GM19372 (cell line): ENCODE measurements at regions not wholly inside any gene's neighbourhood (a gene's known extent, or its start where the extent isn't known, plus 50 kb on each side); places are given as distances from the start of the nearest gene placed in this dataset.

Experiments used
- ATAC-seq: cut with Tn5 transposase; IDR thresholded peaks from one replicate; pipeline ENCODE4 v1.9.1; 2021; ENCODE audit warnings: mild to moderate bottlenecking, low read depth, moderate library complexity; ENCODE audit not compliant: unreplicated experiment

DNA sequence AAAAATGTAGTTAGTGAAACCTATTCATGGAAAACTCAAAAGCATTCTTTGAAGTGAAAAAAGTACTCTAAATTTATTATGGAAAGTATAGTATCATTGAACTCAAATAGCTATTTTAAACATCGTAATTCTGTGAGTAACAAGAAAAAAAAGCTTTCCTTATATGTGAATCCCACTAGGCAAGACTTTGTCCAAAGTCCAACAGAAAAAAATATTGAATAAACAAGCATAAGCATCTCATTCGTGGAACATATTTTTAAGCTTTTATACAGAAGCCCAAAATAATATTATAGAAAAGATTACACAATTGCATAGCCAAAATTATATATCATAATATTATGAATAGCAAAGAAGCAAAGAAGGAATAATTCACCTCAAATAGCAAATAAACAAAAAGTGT, 79.4 kb upstream of the IFNE start:
- no peak for ATAC-seq

DNA sequence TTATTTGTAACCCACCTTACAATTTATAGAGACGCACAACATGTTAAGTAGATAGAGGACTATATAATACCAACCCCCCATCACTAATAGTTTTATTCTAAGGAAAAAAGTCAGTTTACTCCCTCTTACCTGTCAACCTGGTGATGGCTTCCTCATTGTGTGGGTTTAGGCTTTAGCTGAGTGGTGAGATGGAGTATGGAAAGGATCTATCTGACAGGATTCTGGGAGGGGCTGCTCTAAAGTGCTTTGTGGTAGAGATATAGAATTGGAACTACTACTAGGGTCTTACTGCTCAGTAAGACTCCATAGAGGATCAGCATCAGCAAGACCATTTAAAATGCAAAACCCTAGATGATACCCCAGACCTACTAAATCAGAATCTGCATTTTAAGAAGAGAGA, 82.1 kb upstream of the IFNE start:
- no peak for ATAC-seq

DNA sequence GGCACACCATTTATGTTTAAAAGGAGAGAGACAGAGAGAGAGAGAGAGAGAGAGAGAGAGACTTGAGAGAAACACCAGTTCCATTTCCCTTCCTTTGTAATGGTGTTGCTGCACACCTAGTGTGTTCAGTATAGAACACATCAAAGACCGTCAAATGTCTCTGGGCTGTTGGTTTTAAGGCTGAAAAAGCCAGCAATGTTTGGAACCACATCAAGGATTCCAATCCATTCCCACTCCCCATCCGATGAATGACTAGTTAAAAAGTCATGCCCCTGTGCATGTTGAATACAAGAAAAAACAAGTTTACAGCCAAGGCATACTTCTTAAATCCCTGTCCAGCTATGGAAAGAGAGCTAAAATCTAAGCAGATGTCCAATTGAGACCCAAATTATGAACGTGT, 83.0 kb upstream of the IFNE start:
- no peak for ATAC-seq

DNA sequence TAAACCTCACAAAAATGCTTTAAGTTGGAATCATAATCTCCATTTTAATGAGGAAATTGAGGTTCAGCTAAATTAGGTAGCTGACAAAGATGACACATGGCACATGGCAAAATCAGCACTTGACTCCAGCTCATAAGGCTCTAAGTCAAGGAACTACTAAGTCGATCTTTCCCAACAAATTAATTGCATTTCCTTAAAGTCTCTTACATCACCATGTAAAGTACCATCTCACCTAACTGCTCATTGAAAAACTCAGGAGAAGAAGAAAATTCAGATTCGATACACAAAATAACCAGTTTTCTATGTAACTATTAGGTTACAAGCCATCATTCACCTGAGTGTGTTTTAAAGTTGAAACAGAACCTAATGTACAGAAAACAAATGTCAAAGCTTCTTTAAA, 85.8 kb upstream of the IFNE start:
- no peak for ATAC-seq

DNA sequence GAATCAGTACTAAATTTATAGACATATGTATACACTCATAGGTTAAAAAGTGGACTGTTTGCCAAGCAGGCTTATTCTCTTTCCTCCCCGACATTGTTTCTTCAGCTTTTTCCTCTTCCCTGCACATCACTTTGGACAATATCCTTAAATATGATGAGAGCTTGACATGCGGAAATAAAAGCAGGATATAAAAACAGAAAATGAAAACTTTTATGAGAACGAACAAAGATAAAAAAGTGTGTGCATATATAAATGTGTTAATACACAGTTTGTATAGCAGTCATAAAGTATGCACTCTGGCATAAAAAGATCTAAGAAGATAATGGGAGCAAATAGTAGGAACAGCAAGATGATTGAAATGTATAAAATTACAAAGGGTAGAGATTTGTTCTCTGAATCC, 86.4 kb upstream of the IFNE start:
- no peak for ATAC-seq

DNA sequence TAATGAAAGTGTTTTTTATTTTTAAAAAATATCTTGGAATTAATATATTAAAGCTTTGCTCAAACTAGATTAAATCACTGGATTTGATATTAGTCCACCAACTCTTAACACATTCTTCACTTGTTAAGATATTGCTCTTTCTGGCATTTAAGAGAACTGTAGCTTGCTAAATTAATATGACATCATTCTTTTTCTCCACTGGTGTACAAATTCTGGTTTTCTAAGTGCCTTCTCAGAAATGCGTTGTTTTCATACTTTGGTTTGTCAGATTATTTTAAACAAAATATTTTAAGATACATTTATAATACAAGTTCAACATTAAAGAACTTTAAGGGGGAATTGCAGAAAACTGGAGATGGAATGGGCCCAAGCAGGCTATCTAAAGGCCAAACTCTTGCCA, 87.6 kb upstream of the IFNE start:
- ATAC-seq: no peak

DNA sequence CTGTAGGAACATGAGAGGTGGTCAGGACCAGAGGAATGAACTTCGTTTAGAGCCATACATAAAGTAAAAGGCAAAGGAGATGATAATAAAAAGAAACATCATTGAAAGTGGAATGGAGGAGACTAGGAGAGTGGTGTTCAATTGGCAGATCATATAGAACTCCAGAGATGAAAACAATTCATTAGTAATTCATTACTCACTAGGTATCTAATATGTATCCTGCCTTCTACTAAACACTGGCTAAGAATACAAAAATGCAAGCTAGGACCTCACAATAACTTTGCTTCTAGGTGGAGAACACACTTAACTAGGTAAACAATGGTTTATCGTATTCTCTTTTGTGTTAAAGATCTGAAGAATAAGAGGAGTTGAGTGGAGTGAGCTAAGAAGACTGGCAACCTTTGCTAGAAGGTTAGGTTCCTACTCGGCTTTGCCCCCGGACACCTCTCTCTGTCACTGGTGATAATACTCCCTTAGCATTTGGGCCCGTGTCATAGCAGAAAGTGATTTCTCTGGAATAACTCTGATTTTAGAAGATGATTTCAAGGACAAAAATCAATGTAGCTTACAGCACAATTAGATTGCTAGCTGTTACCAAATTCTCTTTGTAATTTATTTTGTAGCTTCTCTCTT, 88.6 kb upstream of the IFNE start:
- ATAC-seq: no peak

DNA sequence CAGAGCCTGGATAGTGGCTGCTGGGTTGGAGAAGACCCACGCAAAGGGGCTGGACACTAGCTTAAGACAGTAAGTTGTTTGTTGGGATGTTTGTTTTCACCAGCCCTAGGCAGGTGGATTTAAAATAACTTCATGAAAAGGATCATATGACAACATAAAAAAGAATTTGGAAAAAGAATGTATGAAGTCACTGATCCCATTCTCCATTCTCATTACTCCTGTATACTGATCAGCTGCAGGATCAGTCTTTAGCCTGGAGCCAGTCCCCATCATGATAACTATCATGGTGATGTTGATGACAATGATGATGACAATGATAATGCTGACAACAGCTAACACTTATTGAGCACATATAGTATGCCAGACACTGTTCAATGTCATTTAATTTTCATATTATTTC, 92.1 kb upstream of the IFNE start:
- no peak for ATAC-seq

DNA sequence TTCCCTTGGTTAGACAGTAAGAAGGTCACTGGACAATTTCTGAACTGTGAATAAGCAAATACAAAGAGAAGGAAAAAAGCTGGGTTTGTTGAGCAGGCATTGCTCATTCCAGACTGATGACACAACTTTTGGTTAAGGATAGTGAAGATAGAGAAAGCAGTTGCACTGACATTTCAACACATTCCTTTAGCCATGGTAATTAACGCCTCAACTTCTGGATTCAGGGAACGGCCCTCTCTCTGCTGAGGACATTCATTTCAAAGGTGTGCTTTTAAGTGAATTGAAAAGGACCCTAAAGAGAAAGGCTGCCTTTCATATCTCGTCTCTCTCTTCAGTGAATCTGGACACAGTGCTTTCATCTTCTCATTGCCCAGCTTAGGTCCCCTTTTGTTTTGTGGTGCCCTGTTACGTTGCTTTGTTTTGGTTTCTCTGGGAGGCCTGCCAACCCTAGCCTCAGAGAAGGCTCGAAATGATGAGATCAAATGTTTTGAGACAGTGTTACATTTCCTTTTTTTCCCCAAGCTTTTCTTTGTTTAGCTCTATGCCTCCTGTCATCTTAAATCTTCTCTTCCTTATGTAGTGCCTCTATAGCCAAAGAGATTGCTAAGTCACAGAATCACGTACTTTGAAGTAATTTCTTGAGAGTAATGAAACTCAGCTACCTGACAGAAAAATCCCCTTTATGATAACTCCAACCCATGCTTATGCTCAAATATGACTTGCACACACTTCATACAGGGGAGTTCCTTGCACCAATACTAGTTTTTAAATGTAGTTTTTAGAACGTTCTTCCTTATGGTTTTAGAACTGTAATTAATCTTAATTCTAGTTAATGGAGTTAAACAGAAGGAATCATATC, 94.4 kb upstream of the IFNE start:
- no peak for ATAC-seq

DNA sequence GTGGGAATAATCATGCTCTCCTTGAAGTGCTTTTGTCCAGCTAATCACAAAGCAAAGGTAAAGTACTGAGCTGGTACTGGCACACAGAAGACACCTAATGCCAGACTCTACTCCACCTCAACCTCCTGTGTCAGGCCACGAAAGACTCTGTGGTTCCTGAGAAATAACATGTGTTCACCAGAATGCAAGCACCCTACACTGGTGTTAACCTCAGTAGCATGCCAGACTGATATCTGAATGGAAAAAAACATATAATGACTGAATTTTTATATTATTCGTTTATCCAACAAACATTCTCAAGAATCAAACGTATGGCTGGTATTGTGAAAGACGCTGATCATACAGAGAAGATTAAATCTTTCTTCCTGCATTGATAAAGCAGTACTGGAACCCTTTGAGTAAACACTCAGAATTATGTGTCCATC, 97.1 kb upstream of the IFNE start:
- no peak for ATAC-seq

DNA sequence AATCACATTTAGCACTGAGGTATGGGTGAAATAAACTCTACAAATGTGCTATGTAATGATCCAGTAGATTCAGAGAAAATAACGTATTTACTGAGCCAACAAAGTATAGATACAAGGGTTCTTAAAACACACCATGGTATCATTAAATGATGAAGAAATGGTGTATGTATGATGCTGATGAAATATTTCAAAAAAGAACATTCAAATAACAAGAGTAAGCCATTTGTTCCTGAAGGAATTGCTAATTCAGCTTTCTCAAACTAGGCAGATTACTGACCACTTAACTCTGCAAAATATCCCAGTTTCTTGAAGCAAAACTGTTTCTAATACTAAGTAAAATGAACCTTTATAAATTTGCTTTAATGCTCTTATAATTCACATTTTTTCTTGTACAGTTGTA, 97.6 kb upstream of the IFNE start:
- no peak for ATAC-seq

DNA sequence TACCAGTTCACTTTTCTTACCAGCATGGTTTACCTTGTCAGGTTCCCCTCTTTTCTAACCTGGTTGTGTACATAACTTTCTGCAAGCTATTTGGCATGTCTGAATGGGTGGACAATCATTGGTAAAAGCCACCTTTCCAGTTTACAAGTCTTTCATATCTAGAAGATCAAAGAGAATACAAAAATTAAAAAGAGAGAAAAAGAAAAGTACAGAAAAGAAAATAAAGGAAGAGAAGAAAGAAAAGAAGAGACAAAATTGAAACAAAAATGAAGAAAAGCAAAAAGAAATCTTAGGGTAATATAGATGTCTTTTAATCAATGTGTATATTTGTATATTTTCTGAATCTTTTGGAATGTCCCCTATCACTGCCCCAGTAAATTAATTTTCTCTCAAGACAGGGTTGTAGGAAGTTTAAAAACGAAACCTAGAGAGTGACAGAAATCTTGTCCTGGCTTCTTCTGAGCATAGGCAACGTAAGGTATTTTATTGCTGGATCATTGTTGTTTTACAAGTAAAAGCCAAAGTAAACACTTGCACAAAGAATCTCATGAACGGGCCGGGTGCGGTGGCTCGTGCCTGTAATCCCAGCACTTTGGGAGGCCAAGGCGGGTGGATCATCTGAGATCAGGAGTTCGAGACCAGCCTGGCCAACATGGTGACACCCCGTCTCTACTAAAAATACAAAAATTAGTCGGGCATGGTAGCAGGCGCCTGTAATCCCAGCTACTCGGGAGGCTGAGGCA, 98.7 kb upstream of the IFNE start:
- no peak for ATAC-seq

DNA sequence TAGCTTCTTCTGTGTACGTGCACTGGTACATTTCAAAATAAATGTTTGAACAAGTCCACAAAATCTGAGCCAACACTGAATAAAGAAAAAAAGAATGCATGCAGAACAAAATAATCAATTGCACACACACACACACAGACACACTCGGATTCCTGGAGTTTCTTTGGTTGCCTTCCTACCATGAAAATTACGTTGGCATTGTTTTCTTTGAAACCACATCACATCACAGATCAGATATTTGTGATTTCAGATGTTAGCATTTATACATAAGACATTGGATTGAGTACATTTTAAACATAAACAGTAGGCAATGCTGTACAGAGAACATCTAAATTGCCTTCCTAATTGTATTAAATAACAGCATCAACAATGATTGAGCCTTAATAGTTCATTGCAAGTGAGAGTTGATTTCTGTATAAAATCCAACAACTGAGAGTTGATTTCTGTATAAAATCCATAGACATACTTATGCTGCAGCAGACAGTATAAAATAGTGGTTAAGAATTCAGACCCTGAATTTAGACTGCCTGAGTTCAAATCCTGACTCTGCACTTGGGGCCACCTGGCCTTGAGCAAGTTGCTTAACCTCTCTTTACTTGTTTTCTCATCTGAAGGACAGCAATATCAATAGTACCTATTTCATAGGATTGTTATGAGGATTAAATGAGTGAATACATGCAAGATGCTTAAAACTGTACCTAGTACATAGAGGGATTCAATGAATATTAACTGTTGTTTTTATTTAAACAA, 101.7 kb upstream of the IFNE start:
- no peak for ATAC-seq

DNA sequence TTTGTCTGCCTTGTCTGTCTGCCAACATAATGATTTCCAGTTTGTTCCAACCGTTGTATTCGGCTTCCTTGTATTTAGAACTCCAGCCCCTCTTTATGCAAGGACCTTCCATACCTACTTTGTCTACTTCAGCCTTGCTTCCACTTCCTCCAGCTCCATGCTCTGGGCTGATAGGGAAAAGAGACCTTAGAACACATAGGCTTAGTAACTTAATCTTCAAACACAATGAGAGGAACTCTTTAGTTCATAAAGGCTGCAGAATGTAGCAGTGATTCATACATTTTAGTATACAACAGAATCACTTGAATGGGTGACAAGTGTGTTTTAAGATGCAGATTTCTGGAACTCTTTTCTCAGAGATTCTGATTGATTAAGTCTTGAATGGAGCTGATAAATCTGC, 102.8 kb upstream of the IFNE start:
- ATAC-seq: no peak

DNA sequence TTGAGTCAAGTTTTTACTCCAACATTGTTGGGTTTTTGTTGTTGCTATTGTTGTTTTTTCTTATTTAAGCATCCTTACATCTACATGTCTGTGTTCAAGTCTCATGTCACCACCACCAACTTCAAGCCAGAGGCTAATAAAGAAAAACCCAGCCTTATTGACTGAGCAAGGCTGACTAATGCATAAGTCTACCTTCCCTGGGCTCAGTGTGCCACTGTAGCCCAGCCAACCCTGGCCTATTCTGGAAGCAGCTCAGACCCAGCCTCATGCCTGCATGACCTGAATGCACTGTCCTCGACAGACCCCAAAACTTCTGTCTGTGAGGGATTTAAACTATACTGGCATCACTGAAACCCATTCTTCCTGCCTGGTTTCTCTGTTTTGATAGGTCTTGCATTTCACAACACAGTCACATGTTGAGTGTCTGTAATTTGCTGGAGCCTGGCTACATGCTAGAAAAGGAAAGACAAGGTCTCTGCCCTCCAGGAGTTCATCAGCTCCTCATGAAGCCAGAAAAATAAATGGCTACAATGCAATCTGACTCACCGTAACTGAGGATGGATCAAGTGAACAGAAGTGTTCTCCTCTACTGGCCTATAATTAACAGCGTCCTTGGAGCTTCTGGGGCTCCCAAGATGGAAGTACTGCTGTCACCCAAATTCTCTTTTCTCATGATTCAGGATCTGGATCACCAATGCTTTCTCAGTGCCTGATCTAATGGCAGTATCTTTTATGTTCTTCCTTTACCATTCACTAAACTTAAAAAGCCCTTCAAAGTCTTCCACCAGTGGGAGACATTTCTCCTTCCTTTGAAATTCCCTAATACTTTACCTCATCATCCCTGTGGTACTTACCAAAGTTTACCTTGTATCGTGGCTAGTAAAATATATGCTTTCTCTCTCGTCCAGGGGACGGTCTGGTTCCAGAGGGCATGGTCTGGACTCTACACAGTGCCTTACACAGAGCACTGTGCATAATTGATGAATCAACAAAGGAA, 103.9 kb upstream of the IFNE start:
- no peak for ATAC-seq

DNA sequence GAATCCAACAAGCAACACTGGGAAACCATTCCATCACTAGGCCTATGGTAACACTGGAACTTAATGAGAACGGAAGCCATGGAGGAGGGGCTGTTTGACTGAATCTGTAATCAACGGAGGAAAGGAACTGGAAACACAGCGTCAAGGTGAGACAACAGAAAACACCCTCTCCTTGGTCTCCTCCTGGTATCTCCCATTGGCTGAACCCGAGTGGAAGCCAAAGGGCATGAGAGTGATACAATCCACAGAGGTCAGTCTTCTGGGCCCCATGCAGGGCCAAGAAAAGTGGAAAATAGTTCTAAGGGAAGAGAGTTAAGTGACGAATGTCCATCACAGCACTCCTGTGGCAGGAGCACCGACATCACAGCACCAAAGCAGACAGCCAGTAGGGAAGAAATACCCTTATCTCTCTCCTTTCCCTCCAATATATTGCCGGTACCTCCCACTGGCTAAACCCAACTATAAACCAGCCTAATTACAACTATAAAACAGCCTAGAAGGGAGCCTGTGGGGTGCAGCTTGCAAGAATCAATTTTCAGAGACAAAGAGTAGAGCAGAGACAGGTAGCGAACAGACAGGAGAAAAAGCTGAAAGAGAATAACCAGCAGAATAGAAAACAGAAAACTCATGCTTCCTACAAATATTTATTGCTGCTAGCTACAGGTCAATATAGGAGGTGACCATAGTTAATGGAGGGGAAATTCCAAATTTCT, 107.4 kb upstream of the IFNE start:
- no peak for ATAC-seq

DNA sequence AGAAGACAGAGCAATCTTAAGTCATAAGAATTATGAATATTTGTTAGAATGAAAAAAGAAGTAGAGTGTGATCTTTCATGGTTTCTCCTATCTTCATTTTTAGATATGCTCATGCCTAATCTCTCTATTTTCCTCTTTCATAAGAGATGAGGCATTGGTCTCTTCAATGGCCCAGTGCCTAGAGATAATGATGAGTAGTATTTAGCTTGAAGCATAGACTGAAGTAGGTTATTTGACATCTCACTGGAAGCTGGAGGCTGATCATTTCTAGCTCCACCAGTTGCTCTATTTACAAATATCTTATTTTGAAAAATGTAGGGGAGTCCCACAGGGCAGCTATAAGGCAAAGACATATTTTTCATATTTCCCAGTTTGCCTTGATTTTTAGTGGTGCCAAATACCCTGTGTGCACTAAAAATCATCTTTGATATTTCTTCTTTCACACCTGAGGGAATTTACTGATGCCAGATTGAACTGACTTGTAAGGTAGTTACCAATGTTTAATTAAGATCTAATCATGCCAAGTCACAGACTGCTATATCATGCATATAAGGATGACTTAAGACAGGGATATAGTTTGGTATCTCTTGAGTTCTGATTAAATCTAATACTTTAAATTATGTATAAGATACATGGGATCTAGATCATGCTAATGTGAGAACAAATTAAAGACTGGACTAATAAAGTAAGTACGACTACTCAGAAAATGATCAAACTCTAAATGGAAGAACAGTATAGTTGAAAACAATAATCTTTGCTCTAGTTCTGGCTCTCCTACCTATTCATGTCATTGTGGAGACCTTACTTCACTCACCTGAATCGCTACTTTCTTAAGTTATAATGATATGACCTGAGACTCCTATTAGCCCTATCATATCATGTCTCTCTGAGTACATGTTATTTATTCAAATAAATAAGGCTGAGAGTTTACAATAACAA, 108.2 kb upstream of the IFNE start:
- ATAC-seq: no peak
